PC-3 (cell line): ENCODE measurements at regions not wholly inside any gene's neighbourhood (a gene's known extent, or its start where the extent isn't known, plus 50 kb on each side); places are given as distances from the start of the nearest gene placed in this dataset.

Source experiments
- ATAC-seq: fragments of 200-7000 bp; cut with Tn5 transposase; 2 replicates; pipeline ENCODE4 v1.9.1; 2020; ENCODE audit warnings: mild to moderate bottlenecking, moderate library complexity
- BruUV-seq: library from RNA; stranded (reverse); fragments of 400-500 nt; replicated peaks from 2 replicates; lab custom pipeline; 2021; lab: Mats Ljungman, UMichigan
- CTCF ChIA-PET: fragments of 300-600 bp; sonication (Branson Sonifier 250); formaldehyde crosslinking; loops from one replicate; lab custom pipeline; 2022; ENCODE audit warnings: antibody characterized with exemption; lab: Charles Lee
- POLR2A ChIA-PET: fragments of 300-600 bp; sonication (Branson Sonifier 250); formaldehyde crosslinking; loops from one replicate; lab custom pipeline; 2022; ENCODE audit warnings: antibody characterized with exemption; ENCODE audit not compliant: unreplicated experiment; lab: Charles Lee
- DNase-seq: peaks from one replicate; pipeline ENCODE4 v3.0.0-alpha.2; 2015
- H2AFZ ChIP-seq: fragments of 300-600 bp; sonication (generic); 2 replicates; pipeline ENCODE4 v1.6.0; 2016; ENCODE audit warnings: antibody characterized with exemption, low read length
- H3F3A ChIP-seq: fragments of 300-600 bp; sonication (generic); one replicate; pipeline ENCODE4 v1.6.0; 2017; ENCODE audit warnings: antibody characterized with exemption, low read length, control low read depth, mild to moderate bottlenecking; ENCODE audit not compliant: unreplicated experiment
- H3K27ac ChIP-seq: fragments of 300-600 bp; sonication (generic); 2 replicates; pipeline ENCODE4 v1.5.1; 2016; ENCODE audit warnings: mild to moderate bottlenecking, low read length
- H3K27me3 ChIP-seq: fragments of 300-600 bp; sonication (generic); 2 replicates; pipeline ENCODE4 v1.6.1; 2016; ENCODE audit warnings: low read length, mixed read lengths
- H3K36me3 ChIP-seq: fragments of 300-600 bp; sonication (generic); 2 replicates; pipeline ENCODE4 v1.6.1; 2016; ENCODE audit warnings: low read depth, mixed run types, low read length, mixed read lengths
- H3K4me1 ChIP-seq: fragments of 300-600 bp; sonication (generic); 2 replicates; pipeline ENCODE4 v1.5.1; 2016; ENCODE audit warnings: low read length; ENCODE audit not compliant: insufficient read depth
- H3K4me2 ChIP-seq: fragments of 300-600 bp; sonication (generic); 2 replicates; pipeline ENCODE4 v1.6.0; 2016; ENCODE audit warnings: low read length
- H3K4me3 ChIP-seq: fragments of 300-600 bp; sonication (generic); 2 replicates; pipeline ENCODE4 v1.5.1; 2016; ENCODE audit warnings: mild to moderate bottlenecking, low read length, mixed read lengths
- H3K79me2 ChIP-seq: fragments of 300-600 bp; sonication (generic); 2 replicates; pipeline ENCODE4 v1.6.1; 2017; ENCODE audit warnings: low read length, mixed read lengths
- H3K9ac ChIP-seq: fragments of 300-600 bp; sonication (generic); 2 replicates; pipeline ENCODE4 v1.6.0; 2016; ENCODE audit warnings: mild to moderate bottlenecking, low read length
- H3K9me2 ChIP-seq: fragments of 300-600 bp; sonication (generic); replicated peaks from 2 replicates; pipeline ENCODE4 v1.6.1; 2016; ENCODE audit warnings: mixed run types, low read length, mixed read lengths
- H3K9me3 ChIP-seq: fragments of 300-600 bp; sonication (generic); 2 replicates; pipeline ENCODE4 v1.6.1; 2016; ENCODE audit warnings: low read length, mixed read lengths
- H4K20me1 ChIP-seq: fragments of 300-600 bp; sonication (generic); 2 replicates; pipeline ENCODE4 v1.6.1; 2016; ENCODE audit warnings: low read length, mixed read lengths
- EZH2 ChIP-seq: fragments of 300-600 bp; sonication (generic); IDR thresholded peaks from one replicate; pipeline ENCODE4 v1.6.1; 2017; ENCODE audit warnings: antibody characterized with exemption, mild to moderate bottlenecking, low read length; ENCODE audit not compliant: unreplicated experiment
- EZH2phosphoT487 ChIP-seq: fragments of 300-600 bp; sonication (generic); IDR thresholded peaks from 2 replicates; pipeline ENCODE4 v1.6.1; 2018; ENCODE audit warnings: mild to moderate bottlenecking, antibody characterized with exemption, low read length, borderline replicate concordance
- intact Hi-C: fragments of 100-400 bp; cut with micrococcal nuclease; formaldehyde crosslinking; loops from 2 replicates; pipeline ENCODE4 v1.9.0; 2023
- TF ChIP-seq, protein P1 (sequence below): fragments of 300-600 bp; sonication (generic); conservative IDR thresholded peaks from 2 replicates; pipeline ENCODE4 v1.5.1; 2017; ENCODE audit warnings: antibody characterized with exemption, low read depth, mild to moderate bottlenecking, low read length

GRCh38 chr5:159449925-159450324 is 119.6 kb upstream of the IL12B start:
- Histone ChIP-seq H3K27me3 (no peaks in the 10 kb centered on the region), H3K9ac (no peak overlapping the region), H4K20me1 (no peaks in the 10 kb centered on the region), H3K4me3 (no peak overlapping the region), H3K79me2 (no peaks in the 10 kb centered on the region), H3K9me2 (no peaks in the 10 kb centered on the region), H3K9me3 (no peaks in the 10 kb centered on the region), H3K27ac (peak overlapping the region; percentile 45), H2AFZ (no peak overlapping the region), H3K36me3 (no peaks in the 10 kb centered on the region), H3K4me1 (peaks cover 29% of the 10 kb centered on the region), H3K4me2 (peak overlapping the region; percentile 33), H3F3A (no peaks in the 10 kb centered on the region)
- ChIA-PET POLR2A (no interaction called here), CTCF (interaction anchor here (0.5 kb wide), 2 partner anchors 56 to 66 kb away, joined by 3 to 25 read pairs; no protein-coding TSS in a partner anchor)
- TF ChIP-seq, protein P1, sequence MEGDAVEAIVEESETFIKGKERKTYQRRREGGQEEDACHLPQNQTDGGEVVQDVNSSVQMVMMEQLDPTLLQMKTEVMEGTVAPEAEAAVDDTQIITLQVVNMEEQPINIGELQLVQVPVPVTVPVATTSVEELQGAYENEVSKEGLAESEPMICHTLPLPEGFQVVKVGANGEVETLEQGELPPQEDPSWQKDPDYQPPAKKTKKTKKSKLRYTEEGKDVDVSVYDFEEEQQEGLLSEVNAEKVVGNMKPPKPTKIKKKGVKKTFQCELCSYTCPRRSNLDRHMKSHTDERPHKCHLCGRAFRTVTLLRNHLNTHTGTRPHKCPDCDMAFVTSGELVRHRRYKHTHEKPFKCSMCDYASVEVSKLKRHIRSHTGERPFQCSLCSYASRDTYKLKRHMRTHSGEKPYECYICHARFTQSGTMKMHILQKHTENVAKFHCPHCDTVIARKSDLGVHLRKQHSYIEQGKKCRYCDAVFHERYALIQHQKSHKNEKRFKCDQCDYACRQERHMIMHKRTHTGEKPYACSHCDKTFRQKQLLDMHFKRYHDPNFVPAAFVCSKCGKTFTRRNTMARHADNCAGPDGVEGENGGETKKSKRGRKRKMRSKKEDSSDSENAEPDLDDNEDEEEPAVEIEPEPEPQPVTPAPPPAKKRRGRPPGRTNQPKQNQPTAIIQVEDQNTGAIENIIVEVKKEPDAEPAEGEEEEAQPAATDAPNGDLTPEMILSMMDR = no peak
- no peak for TF ChIP-seq EZH2
- TF ChIP-seq EZH2phosphoT487 = no peak
- no TSS peak for BruUV-seq
- peak; percentile 72 for ATAC-seq
- intact Hi-C loops = no loop called here
- DNase-seq = peak; percentile 87

DNA sequence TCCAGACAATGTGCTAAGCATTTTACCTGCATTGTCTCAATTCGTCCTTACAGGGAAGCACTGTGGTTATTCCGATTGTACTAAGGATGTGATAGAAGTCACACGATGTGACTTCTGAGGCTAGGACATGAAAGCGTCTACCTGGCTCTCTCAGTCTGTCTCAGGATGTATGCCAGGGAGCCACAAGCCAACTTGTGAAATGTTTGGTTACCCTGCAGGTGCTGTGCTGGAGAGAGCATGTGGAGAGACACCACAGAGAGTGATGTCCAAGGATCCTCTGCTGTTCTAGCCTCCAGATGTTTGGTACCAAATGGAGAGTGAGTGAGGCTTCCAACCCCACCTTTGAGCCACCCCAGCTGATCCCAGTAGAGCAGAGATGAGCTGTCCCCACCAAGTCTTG is 120.1 kb upstream of the IL12B start:
- no peaks in the 10 kb centered on the region for H3K79me2 ChIP-seq
- BruUV-seq = no TSS peak
- H3K4me1 ChIP-seq = peaks cover 29% of the 10 kb centered on the region
- ChIA-PET POLR2A (no interaction called here), CTCF (no interaction called here)
- no peak overlapping the region for H3K9ac ChIP-seq
- no peak overlapping the region for H3K4me3 ChIP-seq
- H2AFZ ChIP-seq = no peak overlapping the region
- H3K27me3 ChIP-seq = no peaks in the 10 kb centered on the region
- ATAC-seq = no peak
- no peaks in the 10 kb centered on the region for H3F3A ChIP-seq
- TF ChIP-seq, protein P1 = no peak
- no peak for TF ChIP-seq EZH2
- no peak for TF ChIP-seq EZH2phosphoT487
- no peak for DNase-seq
- intact Hi-C loops = no loop called here
- no peaks in the 10 kb centered on the region for H3K36me3 ChIP-seq
- no peaks in the 10 kb centered on the region for H3K9me3 ChIP-seq
- H3K9me2 ChIP-seq = no peaks in the 10 kb centered on the region
- H3K27ac ChIP-seq = peak overlapping the region; percentile 45
- peak overlapping the region; percentile 33 for H3K4me2 ChIP-seq
- no peaks in the 10 kb centered on the region for H4K20me1 ChIP-seq

DNA sequence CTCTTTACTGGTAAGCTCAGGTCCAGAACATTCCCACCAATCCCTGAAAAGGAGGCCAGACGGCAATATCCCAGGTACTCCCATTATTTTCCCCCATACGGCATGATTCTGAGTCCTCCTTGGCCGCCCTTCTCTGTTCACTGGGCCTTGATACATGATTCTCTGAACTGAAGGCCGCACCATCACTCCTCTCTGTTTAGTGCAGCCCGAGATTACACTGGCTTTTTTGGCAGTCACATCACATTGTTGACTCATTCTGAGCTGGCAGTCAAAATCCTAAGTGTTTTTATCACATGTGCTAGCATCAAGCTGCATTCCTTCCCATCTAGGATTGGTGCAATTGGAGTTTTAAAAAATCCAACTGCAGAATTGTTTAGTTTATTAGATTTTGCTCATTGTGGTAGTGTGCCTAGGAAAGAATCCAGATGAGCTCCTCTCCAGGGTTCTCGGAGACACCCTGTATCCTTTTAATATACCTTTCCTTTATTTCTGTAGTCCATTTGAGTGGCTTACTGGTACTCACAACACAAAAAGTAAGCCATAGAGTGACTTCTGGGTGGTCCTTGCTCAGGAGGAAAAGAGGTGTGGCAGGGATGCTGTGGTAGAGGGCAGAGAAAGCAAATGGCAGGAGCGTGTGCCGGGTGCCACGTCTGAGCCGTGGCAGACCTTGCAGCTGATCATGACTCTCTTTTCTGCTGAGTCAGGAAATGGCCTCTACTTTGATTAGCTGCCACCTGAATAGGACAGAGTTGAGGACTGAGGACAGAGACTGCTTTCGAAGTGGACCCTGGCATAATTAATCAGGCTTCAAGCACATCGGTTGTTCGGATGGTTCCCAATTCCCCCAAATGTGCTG is 121.1 kb upstream of the IL12B start:
- Histone ChIP-seq H3K9me3 (no peaks in the 10 kb centered on the region), H3F3A (no peaks in the 10 kb centered on the region), H3K4me3 (no peak overlapping the region), H3K79me2 (no peaks in the 10 kb centered on the region), H4K20me1 (no peaks in the 10 kb centered on the region), H3K9ac (no peak overlapping the region), H3K27ac (peak overlapping the region; percentile 49), H3K4me1 (peaks cover 31% of the 10 kb centered on the region), H2AFZ (no peak overlapping the region), H3K9me2 (no peaks in the 10 kb centered on the region), H3K27me3 (no peaks in the 10 kb centered on the region), H3K36me3 (no peaks in the 10 kb centered on the region), H3K4me2 (peak overlapping the region; percentile 35)
- ATAC-seq = peak; percentile 83
- DNase-seq = peak; percentile 91
- intact Hi-C loops = loop anchor here (1.0 kb wide), 1 partner anchor 60 kb away; no protein-coding TSS in a partner anchor
- no peak for TF ChIP-seq EZH2phosphoT487
- no peak for TF ChIP-seq EZH2
- TF ChIP-seq, protein P1 = no peak
- CTCF ChIA-PET = interaction anchor here (0.6 kb wide), 1 partner anchor 465 kb away, joined by 6 read pairs; no protein-coding TSS in a partner anchor
- POLR2A ChIA-PET = no interaction called here
- BruUV-seq = no TSS peak
